Urothelium cell line (cell line): ENCODE measurements at regions not wholly inside any gene's neighbourhood (a gene's known extent, or its start where the extent isn't known, plus 50 kb on each side); places are given as distances from the start of the nearest gene placed in this dataset.

Experiments used
- DNase-seq: peaks from one replicate; pipeline ENCODE4 v3.0.0; 2011; ENCODE audit warnings: low spot score, mixed read lengths
- FAIRE-seq: peaks from 2 replicates; lab custom pipeline; 2011; peaks lifted over from hg19 to GRCh38; lab: Jason Lieb, UNC

GRCh38 chr5:44661851-44662250, 146.9 kb upstream of the MRPS30 start:
- no peak for FAIRE-seq

GRCh38 chr5:44660251-44660650, 148.5 kb upstream of the MRPS30 start:
- FAIRE-seq: no peak
- no peak for DNase-seq

More at GRCh38 chr5:44661851-44662250, 146.9 kb upstream of the MRPS30 start:
- no peak for DNase-seq

- FAIRE-seq: no peak
- DNase-seq: no peak
Measured at GRCh38 chr5:44659334-44659733, 149.4 kb upstream of the MRPS30 start.

- no peak for DNase-seq
- FAIRE-seq: no peak
Measured at GRCh38 chr5:44652674-44653073, 156.1 kb upstream of the MRPS30 start.

GRCh38 chr5:44646016-44646415, 162.7 kb upstream of the MRPS30 start:
- FAIRE-seq (no peak), DNase-seq (no peak)

- DNase-seq (no peak), FAIRE-seq (no peak)
Measured at GRCh38 chr5:44645502-44645901, 163.2 kb upstream of the MRPS30 start.

- DNase-seq (no peak), FAIRE-seq (no peak)
Measured at GRCh38 chr5:44644628-44645027, 164.1 kb upstream of the MRPS30 start.

GRCh38 chr5:44641820-44642219, 166.9 kb upstream of the MRPS30 start:
- DNase-seq (no peak), FAIRE-seq (no peak)

- FAIRE-seq (peak; percentile 77), DNase-seq (no peak)
Measured at GRCh38 chr5:44640945-44641456, 167.7 kb upstream of the MRPS30 start.

- FAIRE-seq (peak; percentile 63), DNase-seq (no peak)
Measured at GRCh38 chr5:44637916-44638869, 170.6 kb upstream of the MRPS30 start.

- no peak for FAIRE-seq
- no peak for DNase-seq
Measured at GRCh38 chr5:44632344-44632743, 176.4 kb upstream of the MRPS30 start.

GRCh38 chr5:44626846-44627245, 181.9 kb upstream of the MRPS30 start:
- no peak for FAIRE-seq

GRCh38 chr5:44622331-44622730, 186.4 kb upstream of the MRPS30 start:
- FAIRE-seq (no peak), DNase-seq (no peak)

More at GRCh38 chr5:44626846-44627245, 181.9 kb upstream of the MRPS30 start:
- no peak for DNase-seq

GRCh38 chr5:44619875-44620610, 188.7 kb upstream of the MRPS30 start:
- FAIRE-seq (no peak), DNase-seq (no peak)

GRCh38 chr5:44614845-44615244, 193.9 kb upstream of the MRPS30 start:
- DNase-seq (no peak), FAIRE-seq (no peak)

GRCh38 chr5:44613936-44614335, 194.8 kb upstream of the MRPS30 start:
- DNase-seq (no peak), FAIRE-seq (no peak)

- DNase-seq: no peak
- no peak for FAIRE-seq
Measured at GRCh38 chr5:44605926-44606325, 202.8 kb upstream of the MRPS30 start.

GRCh38 chr5:44603496-44604272, 205.1 kb upstream of the MRPS30 start:
- DNase-seq (no peak), FAIRE-seq (no peak)

GRCh38 chr5:44574678-44575077, 185.5 kb upstream of the FGF10 start:
- DNase-seq (no peak), FAIRE-seq (no peak)

- no peak for DNase-seq
- no peak for FAIRE-seq
Measured at GRCh38 chr5:44568519-44568918, 179.3 kb upstream of the FGF10 start.

GRCh38 chr5:44565902-44566301, 176.7 kb upstream of the FGF10 start:
- no peak for DNase-seq
- FAIRE-seq: no peak
